ENCODE measurements at regions not wholly inside any gene's neighbourhood (a gene's known extent, or its start where the extent isn't known, plus 50 kb on each side); places are given as distances from the start of the nearest gene placed in this dataset.

- no peak for TF ChIP-seq CTCF (IDR thresholded peaks at IDR 0.05)
- TF ChIP-seq POLR2A (IDR thresholded peaks at IDR 0.05): no peak
These were observed 423.5 kb upstream of the ARPP21 start for GRCh38 chr3:35215525-35216500.

All from esophagus squamous epithelium (tissue), 4 donors.